GM12865 (cell line): ENCODE measurements at regions not wholly inside any gene's neighbourhood (a gene's known extent, or its start where the extent isn't known, plus 50 kb on each side); places are given as distances from the start of the nearest gene placed in this dataset.
A peak's percentile ranks its signal among the peaks of the same experiment; 100 is the strongest.

Experiments used
- DNase-seq: peaks from one replicate; pipeline ENCODE4 v3.0.0; 2010; ENCODE audit warnings: low read depth
- H3K4me3 ChIP-seq: 2 replicates; pipeline ENCODE4 v1.5.1; 2011; ENCODE audit warnings: mild to moderate bottlenecking, low read depth, low read length, control low read depth
- CTCF ChIP-seq: IDR thresholded peaks from 2 replicates; pipeline ENCODE4 v1.5.1; 2011; ENCODE audit warnings: low read length, control low read depth, low read depth, inconsistent platforms; ENCODE audit not compliant: insufficient read depth; ENCODE audit errors: missing control alignments

GRCh38 chr5:114208588-114208987 lies 153.3 kb upstream of the KCNN2 start:
- DNase-seq: no peak

GRCh38 chr5:114210662-114211061 lies 151.2 kb upstream of the KCNN2 start:
- DNase-seq: no peak
- no peak for TF ChIP-seq CTCF
- no peak overlapping the region for H3K4me3 ChIP-seq

More at GRCh38 chr5:114208588-114208987, 153.3 kb upstream of the KCNN2 start:
- H3K4me3 ChIP-seq: no peak overlapping the region
- TF ChIP-seq CTCF: no peak

GRCh38 chr5:114221807-114222206 lies 140.1 kb upstream of the KCNN2 start:
- no peak for TF ChIP-seq CTCF
- DNase-seq: no peak
- H3K4me3 ChIP-seq: no peak overlapping the region

- peak; percentile 21 for DNase-seq
Measured at GRCh38 chr5:114223866-114224265, 138.0 kb upstream of the KCNN2 start.

GRCh38 chr5:114237766-114238165 lies 124.1 kb upstream of the KCNN2 start:
- TF ChIP-seq CTCF: no peak
- H3K4me3 ChIP-seq: no peak overlapping the region
- peak; percentile 13 for DNase-seq

More at GRCh38 chr5:114223866-114224265, 138.0 kb upstream of the KCNN2 start:
- H3K4me3 ChIP-seq: no peak overlapping the region
- peak; percentile 29 for TF ChIP-seq CTCF

- no peak overlapping the region for H3K4me3 ChIP-seq
- no peak for DNase-seq
- no peak for TF ChIP-seq CTCF
Measured at GRCh38 chr5:114238771-114239313, 123.0 kb upstream of the KCNN2 start.

GRCh38 chr5:114243281-114243971 lies 118.4 kb upstream of the KCNN2 start:
- TF ChIP-seq CTCF: no peak
- no peak overlapping the region for H3K4me3 ChIP-seq
- no peak for DNase-seq
